GM23248 (cell line): ENCODE measurements at regions not wholly inside any gene's neighbourhood (a gene's known extent, or its start where the extent isn't known, plus 50 kb on each side); places are given as distances from the start of the nearest gene placed in this dataset.
"Not testable (repeated sequence)": the region's sequence is repeated elsewhere in the genome, so short reads cannot be mapped to it uniquely, and the experiment has no call there.

ENCODE experiments used
- DNase-seq: peaks from one replicate; pipeline ENCODE4 v3.0.0-alpha.2; 2015
- H2AFZ ChIP-seq: fragments of 200-600 bp; sonication (generic); 2 replicates; pipeline ENCODE4 v1.6.1; 2016; ENCODE audit warnings: antibody characterized with exemption
- H3F3A ChIP-seq: fragments of 200-600 bp; sonication (generic); 2 replicates; pipeline ENCODE4 v1.6.1; 2016; ENCODE audit warnings: mild to moderate bottlenecking, antibody characterized with exemption, mixed run types; ENCODE audit not compliant: insufficient read depth
- H3K27ac ChIP-seq: fragments of 200-600 bp; sonication (generic); 2 replicates; pipeline ENCODE4 v1.5.1; 2016; ENCODE audit warnings: mild to moderate bottlenecking
- H3K27me3 ChIP-seq: fragments of 200-600 bp; sonication (generic); replicated peaks from 2 replicates; pipeline ENCODE4 v1.6.1; 2016; ENCODE audit warnings: mild to moderate bottlenecking; ENCODE audit not compliant: insufficient read depth
- H3K36me3 ChIP-seq: fragments of 200-600 bp; sonication (generic); 2 replicates; pipeline ENCODE4 v1.6.1; 2016; ENCODE audit warnings: low read depth, mild to moderate bottlenecking
- H3K4me1 ChIP-seq: fragments of 200-600 bp; sonication (generic); 2 replicates; pipeline ENCODE4 v1.6.1; 2016; ENCODE audit warnings: mild to moderate bottlenecking; ENCODE audit not compliant: insufficient read depth
- H3K4me2 ChIP-seq: fragments of 200-600 bp; sonication (generic); one replicate; pipeline ENCODE4 v1.6.1; 2016; ENCODE audit warnings: mild to moderate bottlenecking; ENCODE audit not compliant: unreplicated experiment
- H3K4me3 ChIP-seq: fragments of 200-600 bp; sonication (generic); 2 replicates; pipeline ENCODE4 v1.5.1; 2016; ENCODE audit warnings: mild to moderate bottlenecking
- H3K79me2 ChIP-seq: fragments of 200-600 bp; sonication (generic); 2 replicates; pipeline ENCODE4 v1.6.1; 2016; ENCODE audit warnings: mild to moderate bottlenecking; ENCODE audit not compliant: insufficient read depth
- H3K9ac ChIP-seq: fragments of 200-600 bp; sonication (generic); 2 replicates; pipeline ENCODE4 v1.6.1; 2016; ENCODE audit warnings: mild to moderate bottlenecking
- H3K9me2 ChIP-seq: fragments of 200-600 bp; sonication (generic); 2 replicates; pipeline ENCODE4 v1.6.1; 2016; ENCODE audit warnings: mixed run types, mild to moderate bottlenecking, moderate library complexity; ENCODE audit not compliant: insufficient read depth
- H3K9me3 ChIP-seq: fragments of 200-600 bp; sonication (generic); one replicate; pipeline ENCODE4 v1.6.1; 2017; ENCODE audit warnings: low read depth
- H4K20me1 ChIP-seq: fragments of 200-600 bp; sonication (generic); 2 replicates; pipeline ENCODE4 v1.6.0; 2016; ENCODE audit not compliant: insufficient read depth
- EZH2 ChIP-seq: fragments of 200-600 bp; sonication (generic); IDR thresholded peaks from 2 replicates; pipeline ENCODE4 v1.6.1; 2018; ENCODE audit warnings: antibody characterized with exemption, mild to moderate bottlenecking; ENCODE audit not compliant: insufficient read depth, poor library complexity, severe bottlenecking
- EZH2phosphoT487 ChIP-seq: fragments of 200-600 bp; sonication (generic); IDR thresholded peaks from 2 replicates; pipeline ENCODE4 v1.6.1; 2018; ENCODE audit warnings: antibody characterized with exemption, moderate library complexity, mild to moderate bottlenecking, low read depth; ENCODE audit not compliant: insufficient read depth
- WGBS, 2 experiments: methylation state at CpG; one replicate each; pipeline ENCODE4 v1.1.6; 2015 to 2017; ENCODE audit warnings: low lambda C conversion rate in 2 of 2, low coverage in 1 of 2; ENCODE audit errors: missing lambda C conversion rate in 2 of 2; 5-methylcytosine and 5-hydroxymethylcytosine counted together
- in situ Hi-C: fragments of 300-500 bp; cut with MboI; formaldehyde crosslinking; loops from 2 replicates; pipeline ENCODE4 v1.15.0; 2020

- TF ChIP-seq EZH2 (no peak), EZH2phosphoT487 (no peak)
- Histone ChIP-seq H2AFZ (no peak overlapping the region), H3K27ac (no peak overlapping the region), H3K4me2 (no peak overlapping the region), H3K9me2 (no peaks in the 10 kb centered on the region), H3K36me3 (no peaks in the 10 kb centered on the region), H3K4me1 (no peaks in the 10 kb centered on the region), H3K27me3 (no peaks in the 10 kb centered on the region), H3F3A (no peaks in the 10 kb centered on the region), H3K9ac (no peak overlapping the region), H4K20me1 (no peaks in the 10 kb centered on the region), H3K79me2 (no peaks in the 10 kb centered on the region), H3K9me3 (no peaks in the 10 kb centered on the region), H3K4me3 (no peak overlapping the region)
- DNase-seq: no peak
- in situ Hi-C loops: no loop called here
- WGBS, 2 experiments: 34 to 38% methylated on average over 5 of the region's 5 CpGs
These were observed 301.4 kb downstream of the ZNF326 start for GRCh38 chr1:90296327-90296726.

DNA sequence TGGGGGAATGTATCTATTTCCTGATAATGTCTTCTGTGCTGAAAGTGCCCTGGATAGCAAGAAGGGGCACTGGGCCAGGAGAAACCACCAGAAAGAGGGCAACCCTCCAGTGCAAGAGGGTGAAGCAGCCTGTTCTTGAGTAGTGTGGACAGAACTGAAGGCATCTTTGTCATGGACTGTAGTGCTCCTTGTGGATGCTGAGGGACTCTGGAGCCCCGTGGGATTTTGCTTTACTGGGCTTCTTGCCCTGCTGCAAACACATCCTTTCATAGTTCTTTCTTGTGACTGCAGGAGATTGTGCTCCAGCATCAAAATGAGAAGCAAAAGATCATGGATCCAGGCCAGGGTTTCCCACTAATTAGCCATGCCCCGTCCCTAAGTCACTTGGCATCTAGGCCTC lies 300.6 kb downstream of the ZNF326 start:
- Histone ChIP-seq H3K27me3 (no peaks in the 10 kb centered on the region), H3K4me3 (no peak overlapping the region), H3K36me3 (no peaks in the 10 kb centered on the region), H3K9ac (no peak overlapping the region), H2AFZ (no peak overlapping the region), H3K9me2 (no peaks in the 10 kb centered on the region), H3F3A (no peaks in the 10 kb centered on the region), H3K27ac (no peak overlapping the region), H3K4me1 (no peaks in the 10 kb centered on the region), H3K79me2 (no peaks in the 10 kb centered on the region), H4K20me1 (no peaks in the 10 kb centered on the region), H3K4me2 (no peak overlapping the region), H3K9me3 (no peaks in the 10 kb centered on the region)
- WGBS, 2 experiments: 0 to 7% methylated on average over 2 of the region's 2 CpGs
- TF ChIP-seq EZH2: no peak
- TF ChIP-seq EZH2phosphoT487: no peak
- in situ Hi-C loops: no loop called here
- DNase-seq: no peak

- Histone ChIP-seq H3K9me3 (no peaks in the 10 kb centered on the region), H3K79me2 (no peaks in the 10 kb centered on the region), H3K36me3 (no peaks in the 10 kb centered on the region), H3K4me2 (no peak overlapping the region), H3K27me3 (no peaks in the 10 kb centered on the region), H3K4me3 (no peak overlapping the region), H3K27ac (no peak overlapping the region), H3K9ac (no peak overlapping the region), H3F3A (no peaks in the 10 kb centered on the region), H3K9me2 (no peaks in the 10 kb centered on the region), H3K4me1 (no peaks in the 10 kb centered on the region), H4K20me1 (no peaks in the 10 kb centered on the region), H2AFZ (no peak overlapping the region)
- 1% methylated on average over 3 of the region's 3 CpGs for WGBS, 2 experiments
- peak; percentile 2 for DNase-seq
- in situ Hi-C loops: no loop called here
- TF ChIP-seq EZH2phosphoT487: no peak
- TF ChIP-seq EZH2: no peak
These were observed 296.7 kb downstream of the ZNF326 start for GRCh38 chr1:90291431-90292216.

- Histone ChIP-seq H3F3A (no peaks in the 10 kb centered on the region), H3K36me3 (no peaks in the 10 kb centered on the region), H3K4me1 (no peaks in the 10 kb centered on the region), H3K79me2 (no peaks in the 10 kb centered on the region), H3K27ac (no peak overlapping the region), H3K4me3 (no peak overlapping the region), H3K9ac (no peak overlapping the region), H3K9me2 (no peaks in the 10 kb centered on the region), H4K20me1 (no peaks in the 10 kb centered on the region), H3K4me2 (no peak overlapping the region), H3K27me3 (no peaks in the 10 kb centered on the region), H3K9me3 (no peaks in the 10 kb centered on the region), H2AFZ (no peak overlapping the region)
- TF ChIP-seq EZH2phosphoT487 (no peak), EZH2 (no peak)
- WGBS, 2 experiments: 17 to 19% methylated on average over 4 of the region's 4 CpGs
- no peak for DNase-seq
- in situ Hi-C loops: no loop called here
These were observed 287.9 kb downstream of the ZNF326 start for GRCh38 chr1:90282811-90283210.

DNA sequence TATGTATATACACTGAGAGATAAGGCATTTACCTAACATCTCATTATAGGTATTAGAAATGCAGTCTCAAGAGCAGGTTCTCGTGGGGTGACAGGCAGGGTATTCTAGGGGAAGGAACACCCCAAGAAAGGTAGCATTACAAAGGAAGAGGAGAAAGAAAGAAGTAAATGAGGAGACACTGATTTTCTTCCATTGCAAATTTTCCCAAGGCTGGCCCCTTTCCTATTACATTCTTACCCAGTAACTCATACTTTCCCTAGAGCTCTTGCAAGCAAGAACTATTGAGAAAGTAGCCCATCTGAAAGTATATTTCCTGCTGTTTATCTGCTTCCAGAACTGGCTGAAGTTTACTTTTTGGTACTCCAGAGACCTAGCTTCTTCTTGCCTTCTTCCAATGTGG lies 287.0 kb downstream of the ZNF326 start:
- H2AFZ ChIP-seq, H3K27me3 ChIP-seq, H3K4me1 ChIP-seq, H3K36me3 ChIP-seq, H3K4me2 ChIP-seq, H3K4me3 ChIP-seq, H3K9me3 ChIP-seq, H3F3A ChIP-seq, H3K9me2 ChIP-seq, H4K20me1 ChIP-seq, in situ Hi-C loops, H3K27ac ChIP-seq, H3K9ac ChIP-seq, DNase-seq, H3K79me2 ChIP-seq: not testable (repeated sequence)
- 6 to 36% methylated on average over 1 of the region's 1 CpG for WGBS, 2 experiments
